ENCODE measurements at regions not wholly inside any gene's neighbourhood (a gene's known extent, or its start where the extent isn't known, plus 50 kb on each side); places are given as distances from the start of the nearest gene placed in this dataset.

DNA sequence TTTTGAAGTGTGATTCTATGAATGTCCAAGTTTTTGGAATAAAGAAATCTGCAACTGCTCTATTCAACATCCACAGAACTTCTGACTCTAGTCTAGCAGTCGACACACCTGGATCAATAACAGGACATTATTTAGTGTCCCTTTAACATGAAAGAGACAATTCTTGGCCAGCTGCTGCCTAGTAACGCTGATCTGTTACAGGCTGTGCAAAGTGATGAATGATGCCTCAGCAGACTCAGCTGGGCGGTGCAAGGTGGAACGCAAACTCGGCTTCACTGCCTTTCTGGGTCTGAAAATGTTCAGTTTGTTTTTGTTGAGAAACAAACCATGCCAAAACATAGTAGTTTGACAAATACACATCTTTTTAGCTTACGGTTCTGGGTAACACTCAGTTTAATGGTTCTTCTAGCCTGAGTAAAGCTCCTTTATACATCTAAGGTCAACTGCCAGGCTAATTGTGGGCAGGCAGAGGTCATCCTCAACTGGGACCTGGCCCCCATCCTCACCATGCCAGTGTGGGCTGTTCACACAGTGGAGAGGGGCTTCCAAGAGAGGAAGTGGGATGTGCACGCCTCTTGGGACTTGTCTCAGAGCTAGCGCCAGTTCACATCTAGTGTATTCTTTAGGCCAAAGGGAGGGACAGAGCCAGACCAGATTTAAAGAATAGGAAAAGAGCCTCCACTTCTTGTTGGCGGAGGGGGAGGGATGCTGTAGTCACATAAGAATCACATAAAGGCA lies 879.7 kb downstream of the QKI start:
- TF ChIP-seq, protein P1, sequence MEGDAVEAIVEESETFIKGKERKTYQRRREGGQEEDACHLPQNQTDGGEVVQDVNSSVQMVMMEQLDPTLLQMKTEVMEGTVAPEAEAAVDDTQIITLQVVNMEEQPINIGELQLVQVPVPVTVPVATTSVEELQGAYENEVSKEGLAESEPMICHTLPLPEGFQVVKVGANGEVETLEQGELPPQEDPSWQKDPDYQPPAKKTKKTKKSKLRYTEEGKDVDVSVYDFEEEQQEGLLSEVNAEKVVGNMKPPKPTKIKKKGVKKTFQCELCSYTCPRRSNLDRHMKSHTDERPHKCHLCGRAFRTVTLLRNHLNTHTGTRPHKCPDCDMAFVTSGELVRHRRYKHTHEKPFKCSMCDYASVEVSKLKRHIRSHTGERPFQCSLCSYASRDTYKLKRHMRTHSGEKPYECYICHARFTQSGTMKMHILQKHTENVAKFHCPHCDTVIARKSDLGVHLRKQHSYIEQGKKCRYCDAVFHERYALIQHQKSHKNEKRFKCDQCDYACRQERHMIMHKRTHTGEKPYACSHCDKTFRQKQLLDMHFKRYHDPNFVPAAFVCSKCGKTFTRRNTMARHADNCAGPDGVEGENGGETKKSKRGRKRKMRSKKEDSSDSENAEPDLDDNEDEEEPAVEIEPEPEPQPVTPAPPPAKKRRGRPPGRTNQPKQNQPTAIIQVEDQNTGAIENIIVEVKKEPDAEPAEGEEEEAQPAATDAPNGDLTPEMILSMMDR (IDR thresholded peaks at IDR 0.05; ENCODE audit: insufficient read depth, low read length, poor library complexity, severe bottlenecking), result no peak
- no peak for TF ChIP-seq EZH2phosphoT487 (conservative IDR thresholded peaks at IDR 0.05; ENCODE audit: low read length)
